AG04450 (cell line): ENCODE measurements at regions not wholly inside any gene's neighbourhood (a gene's known extent, or its start where the extent isn't known, plus 50 kb on each side); places are given as distances from the start of the nearest gene placed in this dataset.

Source experiments
- CTCF ChIA-PET: fragments of 300-600, 350-600 bp; formaldehyde crosslinking; extraction: SDS; loops from one replicate; lab custom pipeline; 2022; ENCODE audit warnings: antibody characterized with exemption, inconsistent platforms; lab: Charles Lee
- POLR2A ChIA-PET: fragments of 350-600 bp; formaldehyde crosslinking; extraction: SDS; loops from one replicate; lab custom pipeline; 2021; ENCODE audit warnings: antibody characterized with exemption, inconsistent platforms; lab: Yijun Ruan, JAX
- DNase-seq: peaks from one replicate; pipeline ENCODE4 v3.0.0-alpha.2; 2011; ENCODE audit warnings: low read depth, low spot score
- H3K27ac ChIP-seq: one replicate; pipeline ENCODE4 v1.5.1; 2012; ENCODE audit warnings: low read depth, low read length, control low read depth
- H3K27me3 ChIP-seq: one replicate; pipeline ENCODE4 v1.6.0; 2012; ENCODE audit warnings: low read length; ENCODE audit not compliant: control insufficient read depth, insufficient read depth
- H3K4me3 ChIP-seq: 2 replicates; pipeline ENCODE4 v1.5.1; 2011; ENCODE audit warnings: mild to moderate bottlenecking, low read depth, low read length, control low read depth
- H3K9me3 ChIP-seq: 2 replicates; pipeline ENCODE4 v1.5.1; 2012; ENCODE audit warnings: low read length; ENCODE audit not compliant: control insufficient read depth, insufficient read depth
- CTCF ChIP-seq: IDR thresholded peaks from 2 replicates; pipeline ENCODE4 v1.5.1; 2011; ENCODE audit warnings: low read depth, low read length, control low read depth, inconsistent platforms

- DNase-seq: no peak
- no peak overlapping the region for H3K27ac ChIP-seq
- POLR2A ChIA-PET: no interaction called here
- H3K4me3 ChIP-seq: no peak overlapping the region
- no peak for TF ChIP-seq CTCF
- no peaks in the 10 kb centered on the region for H3K27me3 ChIP-seq
- no peaks in the 10 kb centered on the region for H3K9me3 ChIP-seq
- CTCF ChIA-PET: no interaction called here
These were observed 229.3 kb upstream of the PKN2 start for GRCh38 chr1:88454781-88455180.

GRCh38 chr1:88455621-88456256 is 228.3 kb upstream of the PKN2 start:
- DNase-seq: no peak
- H3K27ac ChIP-seq: no peak overlapping the region
- no peak overlapping the region for H3K4me3 ChIP-seq
- H3K9me3 ChIP-seq: no peaks in the 10 kb centered on the region
- TF ChIP-seq CTCF: no peak
- H3K27me3 ChIP-seq: no peaks in the 10 kb centered on the region
- POLR2A ChIA-PET: no interaction called here
- CTCF ChIA-PET: no interaction called here

GRCh38 chr1:88457197-88457596 is 226.9 kb upstream of the PKN2 start:
- TF ChIP-seq CTCF: no peak
- Histone ChIP-seq H3K27me3 (no peaks in the 10 kb centered on the region), H3K4me3 (no peak overlapping the region), H3K9me3 (no peaks in the 10 kb centered on the region), H3K27ac (no peak overlapping the region)
- CTCF ChIA-PET: no interaction called here
- no peak for DNase-seq
- POLR2A ChIA-PET: no interaction called here

GRCh38 chr1:88461007-88461406 is 223.1 kb upstream of the PKN2 start:
- no peak for TF ChIP-seq CTCF
- ChIA-PET POLR2A (no interaction called here), CTCF (no interaction called here)
- no peak overlapping the region for H3K27ac ChIP-seq
- no peaks in the 10 kb centered on the region for H3K9me3 ChIP-seq
- H3K27me3 ChIP-seq: no peaks in the 10 kb centered on the region
- no peak overlapping the region for H3K4me3 ChIP-seq
- no peak for DNase-seq

GRCh38 chr1:88462096-88462487 is 222.0 kb upstream of the PKN2 start:
- peaks cover 2% of the 10 kb centered on the region; the same call in 1 of the 2 replicates for H3K9me3 ChIP-seq
- no peak for TF ChIP-seq CTCF
- peak overlapping the region; percentile 56 for H3K4me3 ChIP-seq
- no peak for DNase-seq
- no peak overlapping the region for H3K27ac ChIP-seq
- ChIA-PET POLR2A (no interaction called here), CTCF (no interaction called here)
- H3K27me3 ChIP-seq: no peaks in the 10 kb centered on the region
